Suppressor macrophage (primary cell): ENCODE measurements at regions not wholly inside any gene's neighbourhood (a gene's known extent, or its start where the extent isn't known, plus 50 kb on each side); places are given as distances from the start of the nearest gene placed in this dataset.

Experiments
- DNase-seq, 4 experiments: peaks; one replicate each; pipeline ENCODE4 v3.0.0-alpha.2; 2020 to 2022

GRCh38 chr16:62424206-62424605 is 388.0 kb upstream of the CDH8 start:
- no peak for DNase-seq

- DNase-seq = no peak
These were observed 372.5 kb upstream of the CDH8 start for GRCh38 chr16:62408760-62409159.

- no peak for DNase-seq
These were observed 370.1 kb upstream of the CDH8 start for GRCh38 chr16:62406387-62406786.

GRCh38 chr16:62404842-62405611 is 368.8 kb upstream of the CDH8 start:
- no peak for DNase-seq

- DNase-seq = no peak
These were observed 356.5 kb upstream of the CDH8 start for GRCh38 chr16:62392698-62393097.

- DNase-seq = no peak
These were observed 355.7 kb upstream of the CDH8 start for GRCh38 chr16:62391940-62392339.

GRCh38 chr16:62391134-62391533 is 354.9 kb upstream of the CDH8 start:
- DNase-seq = no peak

GRCh38 chr16:62390214-62390613 is 354.0 kb upstream of the CDH8 start:
- DNase-seq = no peak

- DNase-seq = no peak
These were observed 350.2 kb upstream of the CDH8 start for GRCh38 chr16:62386411-62386810.

- DNase-seq = no peak
These were observed 347.7 kb upstream of the CDH8 start for GRCh38 chr16:62383941-62384340.

GRCh38 chr16:62370445-62370844 is 334.2 kb upstream of the CDH8 start:
- DNase-seq = no peak

GRCh38 chr16:62363501-62363900 is 327.3 kb upstream of the CDH8 start:
- no peak for DNase-seq

- no peak for DNase-seq
These were observed 317.1 kb upstream of the CDH8 start for GRCh38 chr16:62353355-62353754.

GRCh38 chr16:62342216-62342615 is 306.0 kb upstream of the CDH8 start:
- no peak for DNase-seq

GRCh38 chr16:62335356-62335755 is 299.1 kb upstream of the CDH8 start:
- DNase-seq = no peak

GRCh38 chr16:62321606-62322005 is 285.4 kb upstream of the CDH8 start:
- no peak for DNase-seq

- no peak for DNase-seq
These were observed 262.4 kb upstream of the CDH8 start for GRCh38 chr16:62298600-62298999.

GRCh38 chr16:62294213-62294972 is 258.2 kb upstream of the CDH8 start:
- DNase-seq = no peak

- DNase-seq = no peak
These were observed 252.9 kb upstream of the CDH8 start for GRCh38 chr16:62288990-62289629.

- DNase-seq = no peak
These were observed 244.3 kb upstream of the CDH8 start for GRCh38 chr16:62280506-62280905.

- no peak for DNase-seq
These were observed 241.7 kb upstream of the CDH8 start for GRCh38 chr16:62277942-62278341.

GRCh38 chr16:62276637-62277036 is 240.4 kb upstream of the CDH8 start:
- DNase-seq = no peak

- no peak for DNase-seq
These were observed 235.8 kb upstream of the CDH8 start for GRCh38 chr16:62272035-62272434.

GRCh38 chr16:62261760-62262159 is 225.5 kb upstream of the CDH8 start:
- DNase-seq = no peak
